ENCODE measurements at regions not wholly inside any gene's neighbourhood (a gene's known extent, or its start where the extent isn't known, plus 50 kb on each side); places are given as distances from the start of the nearest gene placed in this dataset.

GRCh38 chr3:34988296-34988695, 651.0 kb upstream of the ARPP21 start:
- DNase-seq (ENCODE audit: low read depth), result no peak
- H3K4me3 ChIP-seq (ENCODE audit: low read depth, low read length), result no peak overlapping the region
- TF ChIP-seq CTCF (conservative IDR thresholded peaks at IDR 0.05; ENCODE audit: low read depth, low read length), result no peak

GRCh38 chr3:34995796-34996430, 643.4 kb upstream of the ARPP21 start:
- TF ChIP-seq CTCF (conservative IDR thresholded peaks at IDR 0.05; ENCODE audit: low read depth, low read length), result no peak
- peak; percentile 17 for DNase-seq (ENCODE audit: low read depth)
- no peak overlapping the region for H3K4me3 ChIP-seq (ENCODE audit: low read depth, low read length)

- no peak overlapping the region for H3K4me3 ChIP-seq (ENCODE audit: low read depth, low read length)
- DNase-seq (ENCODE audit: low read depth), result peak; percentile 1
- no peak for TF ChIP-seq CTCF (conservative IDR thresholded peaks at IDR 0.05; ENCODE audit: low read depth, low read length)
Measured at GRCh38 chr3:34998902-34999301, 640.4 kb upstream of the ARPP21 start.

GRCh38 chr3:35012214-35012613, 627.1 kb upstream of the ARPP21 start:
- DNase-seq (ENCODE audit: low read depth), result no peak
- no peak overlapping the region for H3K4me3 ChIP-seq (ENCODE audit: low read depth, low read length)
- no peak for TF ChIP-seq CTCF (conservative IDR thresholded peaks at IDR 0.05; ENCODE audit: low read depth, low read length)

- TF ChIP-seq CTCF (conservative IDR thresholded peaks at IDR 0.05; ENCODE audit: low read depth, low read length), result no peak
- no peak for DNase-seq (ENCODE audit: low read depth)
- no peak overlapping the region for H3K4me3 ChIP-seq (ENCODE audit: low read depth, low read length)
Measured at GRCh38 chr3:35028157-35028556, 611.2 kb upstream of the ARPP21 start.

- H3K4me3 ChIP-seq (ENCODE audit: low read depth, low read length), result no peak overlapping the region
- DNase-seq (ENCODE audit: low read depth), result no peak
- no peak for TF ChIP-seq CTCF (conservative IDR thresholded peaks at IDR 0.05; ENCODE audit: low read depth, low read length)
Measured at GRCh38 chr3:35042210-35042991, 596.9 kb upstream of the ARPP21 start.

DNA sequence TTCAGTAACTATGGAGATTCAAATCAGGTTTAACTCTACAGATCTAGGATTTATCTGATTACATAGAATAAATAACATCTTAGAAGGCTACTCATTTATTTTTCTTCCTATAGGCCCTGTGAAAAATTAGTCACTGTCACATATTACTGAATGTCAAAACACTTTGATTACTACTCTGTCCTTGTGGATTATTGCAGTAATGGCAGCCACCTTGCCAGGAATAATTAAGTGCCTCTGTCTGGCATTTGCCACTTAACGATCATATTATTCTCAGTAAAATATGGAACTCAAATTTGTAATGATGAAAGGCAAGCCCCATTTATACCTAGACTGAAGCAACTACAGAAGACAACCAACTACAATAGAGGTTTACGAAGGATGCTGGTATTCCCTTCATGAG, 596.3 kb upstream of the ARPP21 start:
- no peak for DNase-seq (ENCODE audit: low read depth)
- no peak overlapping the region for H3K4me3 ChIP-seq (ENCODE audit: low read depth, low read length)
- TF ChIP-seq CTCF (conservative IDR thresholded peaks at IDR 0.05; ENCODE audit: low read depth, low read length), result no peak

Data from choroid plexus epithelial cell (primary cell).